ENCODE measurements at regions not wholly inside any gene's neighbourhood (a gene's known extent, or its start where the extent isn't known, plus 50 kb on each side); places are given as distances from the start of the nearest gene placed in this dataset.
A peak's percentile ranks its signal among the peaks of the same experiment; 100 is the strongest.
"Not testable (repeated sequence)": the region's sequence is repeated elsewhere in the genome, so short reads cannot be mapped to it uniquely, and the experiment has no call there.

DNA sequence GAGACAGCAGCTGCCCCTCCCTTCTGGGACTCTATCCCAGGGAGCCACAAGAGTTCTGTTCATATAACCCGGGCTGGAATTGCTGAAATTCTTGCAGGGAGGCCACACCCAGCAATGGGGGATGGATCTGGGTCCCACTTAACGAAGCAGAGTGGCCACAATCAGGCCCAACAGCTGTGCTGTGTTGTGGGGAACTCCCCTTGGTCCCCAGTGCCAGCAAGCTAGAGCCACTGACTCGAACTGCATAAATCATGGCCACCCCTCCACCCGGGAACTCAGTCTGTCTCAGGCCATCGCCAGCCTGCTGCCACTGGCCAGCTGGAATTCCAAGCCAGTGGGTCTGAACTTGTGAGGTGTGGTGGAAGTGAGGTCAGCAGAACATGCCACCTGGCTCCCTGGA, 111.1 kb downstream of the KLF8 start:
- DNase-seq (ENCODE audit: low spot score): no peak

DNA sequence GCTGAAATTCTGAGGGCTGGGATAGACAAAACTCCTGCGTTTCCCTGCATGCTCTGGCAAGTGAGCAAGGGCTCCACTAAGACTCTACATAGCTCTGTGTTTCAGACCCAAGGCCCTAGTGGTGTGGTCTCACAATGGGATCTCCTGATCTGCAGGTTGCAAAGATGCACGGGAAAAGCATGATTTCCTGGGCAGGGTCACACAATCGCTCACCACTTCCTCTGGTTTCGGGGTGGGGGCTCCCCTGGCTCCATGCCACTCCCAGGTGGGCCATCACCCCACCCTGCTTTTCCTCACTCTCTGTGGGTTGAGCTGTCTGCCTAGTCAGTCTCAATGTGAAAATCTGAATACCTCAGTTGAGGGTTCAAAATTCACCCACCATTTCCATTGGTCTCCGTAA, 111.5 kb downstream of the KLF8 start:
- peak; percentile 10 for DNase-seq (ENCODE audit: low spot score)

DNA sequence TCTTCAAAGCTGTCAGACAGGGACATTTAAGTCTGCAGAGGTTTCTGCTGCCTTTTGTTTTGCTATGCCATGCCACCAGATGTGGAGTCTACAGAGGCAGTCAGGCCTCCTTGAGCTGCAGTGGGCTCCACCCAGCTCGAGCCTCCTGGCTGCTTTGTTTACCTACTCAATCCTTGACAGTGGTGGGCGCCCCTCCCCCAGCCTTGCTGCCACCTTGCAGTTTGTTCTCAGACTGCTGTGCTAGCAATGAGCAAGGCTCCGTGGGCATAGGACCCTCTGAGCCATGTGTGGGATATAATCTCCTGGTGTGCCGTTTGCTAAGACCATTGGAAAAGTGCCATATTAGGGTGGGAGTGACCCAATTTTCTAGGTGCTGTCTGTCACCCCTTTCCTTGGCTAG, 126.0 kb downstream of the KLF8 start:
- not testable (repeated sequence) for DNase-seq (ENCODE audit: low spot score)

DNA sequence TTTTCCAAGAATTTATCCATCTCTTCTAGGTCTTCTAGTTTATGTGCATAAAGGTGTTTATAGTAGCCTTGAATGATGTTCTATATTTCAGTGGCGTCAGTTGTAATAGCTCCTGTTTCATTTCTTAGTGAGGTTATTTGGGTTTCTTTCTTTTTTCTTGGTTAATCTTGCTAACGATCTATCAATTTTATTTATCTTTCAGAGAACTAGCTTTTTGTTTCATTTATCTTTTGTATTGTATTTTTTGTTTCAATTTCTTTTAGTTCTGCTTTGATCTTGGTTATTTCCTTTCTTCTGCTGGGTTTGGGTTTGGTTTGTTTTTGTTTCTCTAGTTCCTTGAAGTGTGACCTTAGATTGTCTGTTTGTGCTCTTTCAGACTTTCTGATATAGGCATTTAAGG, 133.0 kb downstream of the KLF8 start:
- DNase-seq (ENCODE audit: low spot score): peak; percentile 24

DNA sequence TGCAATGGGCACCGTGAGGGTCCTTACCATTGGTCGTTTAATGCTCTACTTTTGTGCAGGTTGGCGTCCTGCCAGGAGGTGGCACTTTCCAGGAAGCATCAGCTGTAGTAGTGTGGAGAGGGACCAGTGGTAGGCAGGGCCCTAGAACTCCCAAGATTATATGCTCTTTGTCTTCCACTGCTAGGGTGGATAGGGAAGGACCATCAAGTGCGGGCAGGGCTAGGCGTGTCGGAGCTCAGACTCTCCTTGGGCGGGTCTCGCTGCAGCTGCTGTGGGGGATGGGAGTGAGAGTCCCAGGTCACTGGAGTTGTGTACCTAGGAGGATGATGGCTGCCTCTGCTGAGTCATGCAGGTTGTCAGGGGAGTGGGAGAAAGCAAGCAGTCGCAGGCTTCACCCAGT, 134.7 kb downstream of the KLF8 start:
- DNase-seq (ENCODE audit: low spot score): no peak

- no peak for DNase-seq (ENCODE audit: low spot score)
These were observed 136.8 kb downstream of the KLF8 start for GRCh38 chrX:56368962-56369361.

DNA sequence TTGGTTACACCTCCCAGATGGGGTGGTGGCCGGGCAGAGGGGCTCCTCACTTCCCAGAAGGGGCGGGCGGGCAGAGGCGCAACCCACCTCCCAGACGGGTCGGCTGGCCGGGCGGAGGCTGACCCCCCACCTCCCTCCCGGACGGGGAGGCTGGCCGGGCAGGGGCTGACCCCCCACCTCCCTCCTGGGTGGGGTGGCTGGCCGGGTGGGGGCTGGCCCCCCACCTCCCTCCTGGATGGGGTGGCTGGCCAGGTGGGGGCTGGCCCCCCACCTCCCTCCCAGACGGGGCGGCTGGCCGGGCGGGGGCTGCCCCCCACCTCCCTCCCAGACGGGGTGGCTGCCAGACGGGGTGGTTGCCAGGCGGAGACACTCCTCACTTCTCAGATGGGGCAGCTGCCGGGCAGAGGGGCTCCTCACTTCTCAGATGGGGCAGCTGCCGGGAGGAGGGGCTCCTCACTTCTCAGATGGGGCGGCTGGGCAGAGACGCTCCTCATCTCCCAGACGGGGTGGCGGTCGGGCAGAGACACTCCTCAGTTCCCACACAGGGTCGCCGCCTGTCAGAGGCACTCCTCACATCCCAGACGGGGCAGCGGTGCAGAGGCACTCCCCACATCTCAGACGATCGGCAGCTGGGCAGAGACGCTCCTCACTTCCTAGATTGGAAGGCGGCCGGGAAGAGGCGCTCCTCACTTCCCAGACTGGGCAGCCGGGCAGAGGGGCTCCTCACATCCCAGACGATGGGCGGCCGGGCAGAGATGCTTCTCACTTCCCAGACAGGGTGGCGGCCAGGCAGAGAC, 148.0 kb downstream of the KLF8 start:
- DNase-seq (ENCODE audit: low spot score): not testable (repeated sequence)

DNA sequence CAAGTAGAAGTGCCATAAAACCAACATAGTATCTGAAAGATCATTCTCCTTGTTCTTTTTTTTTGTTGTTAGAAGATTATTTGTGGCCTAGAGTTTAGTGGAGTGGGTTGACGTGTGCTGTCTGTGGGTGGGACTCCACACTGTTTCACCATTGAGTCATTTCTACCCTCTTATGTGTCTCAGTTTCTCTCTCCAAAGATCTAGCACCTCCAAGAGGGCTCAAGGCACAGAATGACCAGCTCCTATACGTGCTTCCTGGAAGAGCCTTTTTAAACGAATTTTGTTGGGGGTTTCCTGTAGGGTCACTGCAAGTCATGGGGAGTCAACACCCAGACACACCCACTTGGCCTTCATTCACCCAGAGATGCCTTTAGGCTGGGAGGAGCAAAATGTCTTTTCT, 150.1 kb downstream of the KLF8 start:
- peak; percentile 7 for DNase-seq (ENCODE audit: low spot score)

GRCh38 chrX:56385336-56385735, 153.2 kb downstream of the KLF8 start:
- DNase-seq (ENCODE audit: low spot score): peak; percentile 38

GRCh38 chrX:56385960-56386359, 153.8 kb downstream of the KLF8 start:
- DNase-seq (ENCODE audit: low spot score): no peak

DNA sequence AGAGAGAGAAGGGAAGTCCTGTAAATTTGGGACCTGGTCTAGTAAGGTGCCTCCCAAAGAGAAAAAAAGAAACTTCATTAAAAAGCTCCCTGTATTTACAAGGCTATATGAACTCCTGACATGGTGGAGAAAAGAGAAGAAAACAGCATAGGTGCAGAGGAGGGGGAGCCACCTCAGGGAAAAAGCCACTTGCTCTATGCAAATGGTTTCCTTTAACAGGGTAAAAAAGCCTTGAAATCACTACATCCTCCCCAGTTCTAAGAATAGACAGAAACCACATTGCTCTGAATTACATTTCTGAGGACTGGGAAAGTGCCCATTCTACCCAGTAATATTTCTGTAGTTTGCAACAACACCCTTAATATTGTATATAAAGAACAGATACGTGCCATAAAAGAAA, 165.5 kb downstream of the KLF8 start:
- peak; percentile 47 for DNase-seq (ENCODE audit: low spot score)

DNA sequence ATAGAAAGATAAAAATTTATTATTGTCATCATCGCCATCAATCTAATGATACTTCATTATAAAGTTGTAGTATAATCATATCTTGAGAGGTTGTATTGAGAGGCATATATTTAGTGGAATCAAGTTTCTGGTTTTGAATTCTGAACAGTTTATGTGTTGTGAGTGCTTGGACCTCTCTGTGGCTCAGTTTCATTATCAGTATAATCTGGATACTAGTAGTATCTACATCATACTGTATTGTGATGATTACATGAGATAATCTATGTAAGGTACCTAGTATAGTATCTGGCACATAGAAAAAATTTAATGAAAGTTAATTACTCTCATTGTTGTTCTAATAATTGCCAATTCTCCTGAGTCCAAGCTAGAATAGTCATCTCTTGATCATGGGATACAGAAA, 161.2 kb upstream of the UBQLN2 start:
- no peak for DNase-seq (ENCODE audit: low spot score)

GRCh38 chrX:56429581-56429980, 133.8 kb upstream of the UBQLN2 start:
- DNase-seq (ENCODE audit: low spot score): no peak

GRCh38 chrX:56451981-56452380, 111.4 kb upstream of the UBQLN2 start:
- DNase-seq (ENCODE audit: low spot score): not testable (repeated sequence)

GRCh38 chrX:56462389-56462788, 101.0 kb upstream of the UBQLN2 start:
- DNase-seq (ENCODE audit: low spot score): no peak

DNA sequence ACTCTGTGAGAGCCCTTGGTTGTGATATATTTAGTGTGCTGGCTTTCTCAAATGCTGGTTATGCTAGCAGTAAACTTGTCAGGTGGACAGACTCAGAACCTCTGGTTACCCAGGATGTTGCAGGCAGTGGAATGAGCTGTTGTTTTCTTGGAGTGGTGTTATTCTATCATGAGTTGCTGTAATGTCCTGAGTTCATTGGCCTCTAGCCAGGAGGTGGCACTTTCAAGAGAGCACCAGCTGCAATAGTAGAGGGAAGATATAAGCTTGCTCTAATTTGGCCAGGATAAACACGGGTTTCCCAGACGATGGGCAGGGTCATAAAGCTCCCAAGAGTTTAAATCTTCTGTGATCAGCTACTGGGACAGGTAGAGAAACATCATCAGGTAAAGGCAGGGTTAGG, 95.0 kb upstream of the UBQLN2 start:
- DNase-seq (ENCODE audit: low spot score): no peak

DNA sequence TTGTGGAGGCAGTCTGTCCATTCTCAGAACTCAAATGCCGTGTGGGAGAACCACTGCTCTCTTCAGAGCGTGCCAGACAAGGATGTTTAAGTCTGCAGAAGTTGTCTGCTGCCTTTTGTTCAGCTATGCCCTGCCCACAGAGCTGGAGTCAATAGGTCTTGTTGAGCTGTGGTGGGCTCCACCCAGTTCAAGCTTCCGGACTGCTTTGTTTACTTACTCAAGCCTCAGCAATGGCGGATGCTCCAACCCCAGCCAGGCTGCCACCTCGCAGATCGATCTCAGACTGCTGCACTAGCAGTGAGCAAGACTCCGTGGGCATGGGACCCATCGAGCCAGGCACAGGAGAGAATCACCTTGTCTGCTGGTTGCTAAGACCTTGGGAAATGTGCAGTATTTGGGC, 68.5 kb upstream of the UBQLN2 start:
- not testable (repeated sequence) for DNase-seq (ENCODE audit: low spot score)

GRCh38 chrX:56498756-56499155, 64.7 kb upstream of the UBQLN2 start:
- DNase-seq (ENCODE audit: low spot score): no peak

DNA sequence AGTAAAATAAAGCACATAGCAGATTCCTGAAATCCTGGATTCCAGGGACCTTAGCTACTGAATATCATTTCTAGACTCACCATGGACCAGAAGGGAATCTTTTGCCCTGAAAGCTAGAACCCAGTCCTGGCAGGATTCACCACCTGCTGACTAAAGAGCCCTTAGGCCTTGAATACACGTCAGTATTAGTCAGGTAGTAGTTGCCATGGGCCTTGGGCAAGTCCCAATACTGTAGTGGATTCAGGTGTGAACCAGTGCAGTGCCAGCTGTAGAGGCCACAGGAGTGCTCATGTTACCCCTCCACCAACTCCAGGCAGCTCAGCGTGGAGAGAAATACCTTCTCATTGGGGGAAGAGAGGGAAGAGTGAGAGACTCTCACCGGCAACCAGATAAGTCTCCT, 64.1 kb upstream of the UBQLN2 start:
- DNase-seq (ENCODE audit: low spot score): no peak

DNA sequence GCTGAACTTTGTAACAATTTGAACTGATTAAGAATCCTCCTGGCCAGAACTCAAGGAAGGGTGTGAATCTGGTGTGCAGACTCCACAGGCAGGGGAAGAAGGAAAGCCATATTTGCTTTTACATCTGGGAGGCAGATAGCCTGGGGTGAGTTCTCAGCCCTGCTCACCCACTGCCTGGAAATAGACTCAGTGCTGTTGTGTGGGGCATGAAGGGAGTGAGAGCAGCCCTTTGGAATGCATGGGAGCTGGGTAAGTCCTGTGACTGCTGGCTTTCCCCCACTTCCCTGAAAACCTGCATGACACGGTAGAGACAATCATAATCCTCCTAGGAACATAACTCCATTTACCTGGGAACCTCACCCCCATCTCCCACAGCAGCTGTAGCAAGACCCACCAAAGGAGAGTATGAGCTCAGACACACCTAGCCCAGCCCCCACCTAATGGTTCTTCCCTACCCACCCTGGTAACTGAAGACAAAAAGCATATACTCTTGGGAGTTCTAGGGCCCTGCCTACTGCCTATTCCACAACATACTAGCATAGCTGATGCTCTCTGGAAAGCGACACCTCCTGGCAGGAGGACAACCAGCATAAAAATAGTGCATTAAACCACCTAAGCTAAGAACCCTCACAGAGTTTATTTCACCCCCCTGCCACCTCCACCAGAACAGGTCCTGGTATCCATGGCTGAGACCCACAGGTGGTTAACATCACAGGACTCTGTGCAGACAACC, 59.3 kb upstream of the UBQLN2 start:
- DNase-seq (ENCODE audit: low spot score): no peak

- DNase-seq (ENCODE audit: low spot score): no peak
These were observed 57.6 kb upstream of the UBQLN2 start for GRCh38 chrX:56505866-56506265.

Data from CD4-positive, alpha-beta T cell treated with Interleukin-2 at 100 ng/mL for 4 hours (primary cell).